Ishikawa (cell line): ENCODE measurements at regions not wholly inside any gene's neighbourhood (a gene's known extent, or its start where the extent isn't known, plus 50 kb on each side); places are given as distances from the start of the nearest gene placed in this dataset.

Source experiments
- CEBPB ChIP-seq: IDR thresholded peaks from 2 replicates; pipeline ENCODE4 v1.6.1; 2012
- CREB1 ChIP-seq: IDR thresholded peaks from 2 replicates; pipeline ENCODE4 v1.6.1; 2012; ENCODE audit warnings: low read depth
- EGR1 ChIP-seq: IDR thresholded peaks from 2 replicates; pipeline ENCODE4 v1.6.1; 2012
- EP300 ChIP-seq: IDR thresholded peaks from 2 replicates; pipeline ENCODE4 v1.6.1; 2012; ENCODE audit warnings: borderline replicate concordance
- FOXM1 ChIP-seq: IDR thresholded peaks from 2 replicates; pipeline ENCODE4 v1.6.1; 2012; ENCODE audit warnings: low read depth, borderline replicate concordance
- NFIC ChIP-seq: IDR thresholded peaks from 2 replicates; pipeline ENCODE4 v1.6.1; 2012
- RAD21 ChIP-seq: IDR thresholded peaks from 2 replicates; pipeline ENCODE4 v1.6.1; 2012; ENCODE audit warnings: low read depth
- TAF1 ChIP-seq: IDR thresholded peaks from 2 replicates; pipeline ENCODE4 v1.6.1; 2012; ENCODE audit warnings: low read depth, mild to moderate bottlenecking
- TCF12 ChIP-seq: IDR thresholded peaks from 2 replicates; pipeline ENCODE4 v1.6.1; 2012; ENCODE audit warnings: low read depth
- TEAD4 ChIP-seq: IDR thresholded peaks from 2 replicates; pipeline ENCODE4 v1.6.1; 2012
- YY1 ChIP-seq: IDR thresholded peaks from 2 replicates; pipeline ENCODE4 v1.6.1; 2012; ENCODE audit warnings: low read depth
- ZBTB7A ChIP-seq: IDR thresholded peaks from 2 replicates; pipeline ENCODE4 v1.6.1; 2012; ENCODE audit warnings: low read depth
- TF ChIP-seq, protein P1 (sequence below): IDR thresholded peaks from 2 replicates; pipeline ENCODE4 v1.6.1; 2012
- TF ChIP-seq, protein P2 (sequence below): IDR thresholded peaks from 2 replicates; pipeline ENCODE4 v1.6.1; 2012
- TF ChIP-seq, protein P3 (sequence below): IDR thresholded peaks from 2 replicates; pipeline ENCODE4 v1.6.1; 2012; ENCODE audit warnings: low read depth, mild to moderate bottlenecking

DNA sequence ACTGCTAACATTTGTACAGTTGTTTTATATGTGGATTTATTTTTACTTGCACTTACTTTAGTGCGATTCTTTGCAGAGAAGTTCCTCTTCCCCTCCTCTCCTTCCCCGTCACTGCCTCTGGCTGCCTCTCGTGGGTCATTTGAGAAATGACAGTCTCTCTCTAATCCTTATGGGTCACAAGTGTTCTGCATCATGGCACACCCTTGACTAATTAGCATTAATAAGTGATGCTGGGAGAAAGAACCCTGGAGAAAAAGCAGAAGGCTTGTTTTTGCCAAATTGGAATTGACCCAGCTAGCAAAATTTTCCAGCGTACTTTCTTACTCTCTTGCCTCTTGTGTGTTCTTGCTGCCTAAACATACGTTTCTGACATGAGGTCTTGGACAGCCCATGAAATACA, 301.2 kb downstream of the DUSP10 start:
- TF ChIP-seq, protein P1, sequence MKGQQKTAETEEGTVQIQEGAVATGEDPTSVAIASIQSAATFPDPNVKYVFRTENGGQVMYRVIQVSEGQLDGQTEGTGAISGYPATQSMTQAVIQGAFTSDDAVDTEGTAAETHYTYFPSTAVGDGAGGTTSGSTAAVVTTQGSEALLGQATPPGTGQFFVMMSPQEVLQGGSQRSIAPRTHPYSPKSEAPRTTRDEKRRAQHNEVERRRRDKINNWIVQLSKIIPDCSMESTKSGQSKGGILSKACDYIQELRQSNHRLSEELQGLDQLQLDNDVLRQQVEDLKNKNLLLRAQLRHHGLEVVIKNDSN, result no peak
- TF ChIP-seq ZBTB7A (no peak), FOXM1 (no peak), TCF12 (no peak), CREB1 (no peak), CEBPB (no peak), NFIC (no peak), YY1 (no peak), RAD21 (no peak), TAF1 (no peak)
- TF ChIP-seq, protein P2, sequence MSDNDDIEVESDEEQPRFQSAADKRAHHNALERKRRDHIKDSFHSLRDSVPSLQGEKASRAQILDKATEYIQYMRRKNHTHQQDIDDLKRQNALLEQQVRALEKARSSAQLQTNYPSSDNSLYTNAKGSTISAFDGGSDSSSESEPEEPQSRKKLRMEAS, result no peak

DNA sequence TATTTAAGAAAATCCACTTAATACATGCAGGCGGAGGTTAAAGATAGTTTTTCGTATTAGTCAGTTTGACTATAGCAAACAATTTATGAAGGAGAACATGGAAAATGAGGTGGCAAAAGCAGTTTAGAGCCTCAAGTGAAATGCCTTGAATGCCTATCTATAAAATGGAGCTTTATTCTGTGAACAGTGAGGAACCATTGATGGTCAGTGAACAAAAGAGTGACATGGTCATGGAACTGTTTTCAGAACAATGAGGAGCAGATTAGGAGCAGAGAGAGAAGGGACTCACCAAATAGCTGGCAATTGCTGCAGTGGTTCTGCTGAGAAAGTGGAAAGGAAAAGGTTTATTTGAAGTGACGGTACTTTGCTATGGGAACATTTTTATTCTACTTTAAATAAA, 299.8 kb downstream of the DUSP10 start:
- TF ChIP-seq, protein P1, result no peak
- TF ChIP-seq EP300, result no peak
- TF ChIP-seq TCF12, result no peak
- no peak for TF ChIP-seq EGR1
- TF ChIP-seq CEBPB, result no peak
- TF ChIP-seq FOXM1, result no peak
- TF ChIP-seq, protein P3, sequence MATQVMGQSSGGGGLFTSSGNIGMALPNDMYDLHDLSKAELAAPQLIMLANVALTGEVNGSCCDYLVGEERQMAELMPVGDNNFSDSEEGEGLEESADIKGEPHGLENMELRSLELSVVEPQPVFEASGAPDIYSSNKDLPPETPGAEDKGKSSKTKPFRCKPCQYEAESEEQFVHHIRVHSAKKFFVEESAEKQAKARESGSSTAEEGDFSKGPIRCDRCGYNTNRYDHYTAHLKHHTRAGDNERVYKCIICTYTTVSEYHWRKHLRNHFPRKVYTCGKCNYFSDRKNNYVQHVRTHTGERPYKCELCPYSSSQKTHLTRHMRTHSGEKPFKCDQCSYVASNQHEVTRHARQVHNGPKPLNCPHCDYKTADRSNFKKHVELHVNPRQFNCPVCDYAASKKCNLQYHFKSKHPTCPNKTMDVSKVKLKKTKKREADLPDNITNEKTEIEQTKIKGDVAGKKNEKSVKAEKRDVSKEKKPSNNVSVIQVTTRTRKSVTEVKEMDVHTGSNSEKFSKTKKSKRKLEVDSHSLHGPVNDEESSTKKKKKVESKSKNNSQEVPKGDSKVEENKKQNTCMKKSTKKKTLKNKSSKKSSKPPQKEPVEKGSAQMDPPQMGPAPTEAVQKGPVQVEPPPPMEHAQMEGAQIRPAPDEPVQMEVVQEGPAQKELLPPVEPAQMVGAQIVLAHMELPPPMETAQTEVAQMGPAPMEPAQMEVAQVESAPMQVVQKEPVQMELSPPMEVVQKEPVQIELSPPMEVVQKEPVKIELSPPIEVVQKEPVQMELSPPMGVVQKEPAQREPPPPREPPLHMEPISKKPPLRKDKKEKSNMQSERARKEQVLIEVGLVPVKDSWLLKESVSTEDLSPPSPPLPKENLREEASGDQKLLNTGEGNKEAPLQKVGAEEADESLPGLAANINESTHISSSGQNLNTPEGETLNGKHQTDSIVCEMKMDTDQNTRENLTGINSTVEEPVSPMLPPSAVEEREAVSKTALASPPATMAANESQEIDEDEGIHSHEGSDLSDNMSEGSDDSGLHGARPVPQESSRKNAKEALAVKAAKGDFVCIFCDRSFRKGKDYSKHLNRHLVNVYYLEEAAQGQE, result no peak
- TF ChIP-seq YY1, result no peak
- no peak for TF ChIP-seq TAF1
- TF ChIP-seq, protein P2, result no peak
- no peak for TF ChIP-seq NFIC
- no peak for TF ChIP-seq CREB1
- TF ChIP-seq TEAD4, result no peak
- TF ChIP-seq ZBTB7A, result no peak
- TF ChIP-seq RAD21, result no peak

DNA sequence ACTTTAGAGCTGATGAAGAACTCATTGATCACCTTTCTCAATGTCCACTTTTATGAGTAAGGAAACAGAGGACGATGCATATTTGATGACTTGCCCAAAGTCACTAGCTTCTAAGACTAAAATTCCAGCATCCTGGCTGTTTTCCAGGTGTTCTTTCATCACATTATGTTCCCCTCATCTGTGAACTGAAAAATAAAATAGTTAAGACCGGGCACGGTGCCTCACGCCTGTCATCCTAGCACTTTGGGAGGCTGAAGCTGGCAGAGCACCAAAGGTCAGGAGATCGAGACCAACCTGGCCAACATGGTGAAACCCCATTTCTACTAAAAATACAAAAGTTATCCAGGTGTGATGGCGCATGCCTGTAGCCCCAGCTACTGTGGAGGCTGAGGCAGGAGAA, 297.5 kb downstream of the DUSP10 start:
- TF ChIP-seq FOXM1 (no peak), EP300 (no peak), TEAD4 (no peak), ZBTB7A (no peak), TCF12 (no peak)

DNA sequence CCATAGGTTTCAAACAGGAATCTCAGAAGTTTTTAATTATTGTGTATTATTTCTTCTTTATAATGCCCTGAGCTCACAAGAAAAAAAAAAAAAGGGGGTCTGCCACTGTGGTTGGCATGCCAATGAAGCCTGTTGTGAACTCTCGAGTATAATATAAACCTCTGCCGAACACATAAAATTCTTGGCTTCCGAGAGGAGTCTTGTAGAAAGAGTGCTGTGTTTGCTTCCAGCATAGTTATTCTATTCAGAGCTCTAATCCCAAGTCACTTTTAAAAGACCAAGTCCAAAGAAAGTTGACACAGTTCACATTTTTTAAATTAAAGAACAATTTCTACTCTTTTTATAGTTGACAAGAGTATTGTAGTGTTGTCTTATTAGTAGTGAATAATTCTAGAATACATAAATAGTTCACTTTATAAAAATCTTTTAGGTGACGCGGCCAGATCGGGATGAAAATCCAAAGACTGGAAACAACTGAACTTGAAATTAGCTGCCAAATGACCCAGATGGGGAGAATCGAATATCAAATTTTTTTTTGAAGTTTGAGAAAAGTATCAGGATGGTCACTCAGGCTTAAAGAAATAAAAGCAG, 293.2 kb downstream of the DUSP10 start:
- no peak for TF ChIP-seq TAF1
- no peak for TF ChIP-seq EP300
- no peak for TF ChIP-seq NFIC
- TF ChIP-seq CREB1, result no peak
- no peak for TF ChIP-seq ZBTB7A

DNA sequence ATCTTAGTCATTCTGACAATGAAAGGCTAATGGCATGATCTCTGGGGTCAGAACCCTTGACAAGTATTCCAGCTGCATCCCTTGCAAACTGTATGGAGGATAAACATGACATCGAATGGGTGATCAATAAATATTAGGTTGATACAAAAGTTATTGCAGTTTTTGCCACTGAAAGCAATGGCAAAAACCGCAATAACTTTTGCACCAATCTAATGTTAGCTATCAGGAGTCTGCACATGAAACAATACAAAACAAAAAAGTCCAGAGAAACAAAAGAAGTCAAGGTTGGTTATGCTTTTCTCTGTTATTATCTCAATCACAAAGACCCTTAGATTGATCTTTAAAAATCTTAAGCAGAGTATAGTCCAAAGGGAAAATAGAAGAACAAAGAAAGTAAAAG, 292.7 kb downstream of the DUSP10 start:
- TF ChIP-seq EP300, result no peak
- no peak for TF ChIP-seq TAF1
- TF ChIP-seq RAD21, result no peak
- no peak for TF ChIP-seq NFIC
- TF ChIP-seq, protein P1, result no peak

DNA sequence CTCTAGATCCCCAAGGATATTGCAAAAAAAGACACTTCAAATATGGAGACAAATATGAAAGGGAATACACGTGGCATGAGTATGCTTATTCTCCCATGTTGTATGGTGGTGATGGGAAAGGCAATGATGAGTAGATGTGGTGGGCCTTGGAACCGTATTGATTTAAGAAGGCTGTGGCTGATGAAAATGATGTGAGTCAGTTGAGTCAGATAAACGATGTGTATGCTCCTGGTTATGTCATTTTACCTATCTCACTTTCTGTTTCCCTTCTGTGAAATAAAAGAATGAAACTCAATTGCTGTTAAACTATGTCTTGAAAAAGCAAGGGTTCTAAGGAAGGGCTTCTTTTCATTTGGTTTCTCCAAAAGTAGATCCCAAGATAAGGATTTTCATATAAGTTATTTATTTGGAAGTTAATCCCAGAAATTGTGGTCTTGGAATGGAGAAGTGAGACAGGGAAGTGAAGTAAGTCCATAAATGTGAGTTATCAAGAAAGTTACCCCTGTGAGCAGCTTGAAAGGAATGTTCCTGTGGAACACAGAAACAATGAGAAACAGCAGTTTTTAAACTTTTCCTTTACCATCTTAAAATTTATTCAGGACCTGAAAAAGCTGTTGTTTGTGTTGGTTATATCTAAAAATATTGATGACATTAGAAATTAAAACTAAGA, 292.0 kb downstream of the DUSP10 start:
- TF ChIP-seq EGR1 (no peak), FOXM1 (no peak), TCF12 (no peak), ZBTB7A (no peak), NFIC (no peak), TAF1 (no peak), RAD21 (no peak), EP300 (no peak)

DNA sequence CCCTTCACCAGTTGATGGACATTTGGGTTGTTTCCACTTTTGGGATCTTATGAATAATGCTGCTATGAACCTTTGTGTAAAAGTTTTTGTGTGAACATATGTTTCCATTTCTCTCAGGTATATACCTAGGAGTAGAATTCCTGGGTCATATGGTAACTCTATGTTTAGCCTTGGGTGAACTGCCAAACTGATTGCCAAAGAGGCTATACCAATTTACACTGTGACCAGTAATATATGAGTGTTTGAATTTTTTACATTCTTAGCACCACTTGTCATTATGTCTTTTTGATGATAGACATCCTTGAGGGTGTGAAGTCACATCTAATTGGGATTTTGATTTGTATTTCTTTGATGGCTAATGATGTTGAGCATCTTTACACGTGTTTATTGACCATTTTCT, 290.1 kb downstream of the DUSP10 start:
- TF ChIP-seq TEAD4 (no peak), CEBPB (no peak), RAD21 (no peak), YY1 (no peak), EGR1 (no peak), TCF12 (no peak), FOXM1 (no peak), TAF1 (no peak), ZBTB7A (no peak), EP300 (no peak), NFIC (no peak), CREB1 (no peak)
- TF ChIP-seq, protein P3, result no peak
- TF ChIP-seq, protein P2, result no peak
- TF ChIP-seq, protein P1, result no peak
